MV-4-11 (cell line): ENCODE measurements at regions not wholly inside any gene's neighbourhood (a gene's known extent, or its start where the extent isn't known, plus 50 kb on each side); places are given as distances from the start of the nearest gene placed in this dataset.

Experiments
- DNase-seq: peaks from one replicate; lab custom pipeline; 2025; lab: John Stamatoyannopoulos, UW

GRCh38 chr5:63323926-63324325 is 638.3 kb downstream of the HTR1A start:
- DNase-seq, result no peak

GRCh38 chr5:63314551-63314950 is 647.7 kb downstream of the HTR1A start:
- no peak for DNase-seq

- no peak for DNase-seq
Observed at GRCh38 chr5:63310644-63311043, 651.6 kb downstream of the HTR1A start.

- DNase-seq, result no peak
Observed at GRCh38 chr5:63306909-63307308, 655.3 kb downstream of the HTR1A start.

- DNase-seq, result no peak
Observed at GRCh38 chr5:63293317-63293716, 668.9 kb downstream of the HTR1A start.

- DNase-seq, result no peak
Observed at GRCh38 chr5:63286724-63287123, 675.5 kb downstream of the HTR1A start.

- no peak for DNase-seq
Observed at GRCh38 chr5:63263411-63263810, 684.8 kb downstream of the LRRC70 start.

GRCh38 chr5:63262185-63262981 is 683.8 kb downstream of the LRRC70 start:
- DNase-seq, result no peak

- no peak for DNase-seq
Observed at GRCh38 chr5:63261695-63262094, 683.1 kb downstream of the LRRC70 start.

- no peak for DNase-seq
Observed at GRCh38 chr5:63255594-63255993, 677.0 kb downstream of the LRRC70 start.

- no peak for DNase-seq
Observed at GRCh38 chr5:63250939-63251338, 672.3 kb downstream of the LRRC70 start.

- DNase-seq, result no peak
Observed at GRCh38 chr5:63249960-63250359, 671.3 kb downstream of the LRRC70 start.

GRCh38 chr5:63247651-63248050 is 669.0 kb downstream of the LRRC70 start:
- no peak for DNase-seq

- DNase-seq, result no peak
Observed at GRCh38 chr5:63245271-63245670, 666.7 kb downstream of the LRRC70 start.

GRCh38 chr5:63240063-63240755 is 661.6 kb downstream of the LRRC70 start:
- DNase-seq, result no peak

GRCh38 chr5:63233911-63234310 is 655.3 kb downstream of the LRRC70 start:
- DNase-seq, result no peak

- no peak for DNase-seq
Observed at GRCh38 chr5:63233361-63233760, 654.7 kb downstream of the LRRC70 start.

GRCh38 chr5:63230754-63231153 is 652.1 kb downstream of the LRRC70 start:
- DNase-seq, result no peak

GRCh38 chr5:63228154-63228553 is 649.5 kb downstream of the LRRC70 start:
- no peak for DNase-seq

- no peak for DNase-seq
Observed at GRCh38 chr5:63220244-63220643, 641.6 kb downstream of the LRRC70 start.

GRCh38 chr5:63217422-63217821 is 638.8 kb downstream of the LRRC70 start:
- no peak for DNase-seq

GRCh38 chr5:63213256-63213655 is 634.6 kb downstream of the LRRC70 start:
- DNase-seq, result no peak

- no peak for DNase-seq
Observed at GRCh38 chr5:63211448-63212132, 633.0 kb downstream of the LRRC70 start.
